Endothelial cell of umbilical vein (primary cell): ENCODE measurements at regions not wholly inside any gene's neighbourhood (a gene's known extent, or its start where the extent isn't known, plus 50 kb on each side); places are given as distances from the start of the nearest gene placed in this dataset.

Source experiments
- BruUV-seq: library from RNA; stranded (reverse); fragments of 400-500 nt; replicated peaks from 2 replicates; lab custom pipeline; 2021; lab: Mats Ljungman, UMichigan
- CTCF ChIA-PET: fragments of 300-600, 350-600 bp; sonication (Branson Sonifier 250); formaldehyde crosslinking; loops from one replicate; lab custom pipeline; 2021; ENCODE audit warnings: antibody characterized with exemption, inconsistent platforms; lab: Charles Lee
- POLR2A ChIA-PET: fragments of 300-600, 350-600 bp; sonication (Branson Sonifier 250); formaldehyde crosslinking; loops from one replicate; lab custom pipeline; 2021; ENCODE audit warnings: antibody characterized with exemption, inconsistent platforms; lab: Charles Lee
- DNase-seq: peaks from one replicate; pipeline ENCODE4 v3.0.0-alpha.2; 2011; ENCODE audit warnings: low read depth, low spot score
- FAIRE-seq: peaks from 2 replicates; lab custom pipeline; 2011; peaks lifted over from hg19 to GRCh38; lab: Jason Lieb, UNC
- H2AFZ ChIP-seq: 2 replicates; pipeline ENCODE4 v1.6.0; 2012; ENCODE audit warnings: low read depth, low read length, control low read depth, inconsistent platforms
- H3K27ac ChIP-seq: 2 replicates; pipeline ENCODE4 v1.5.1; 2011; ENCODE audit warnings: low read depth, mild to moderate bottlenecking, control low read depth, low read length, moderate library complexity; ENCODE audit not compliant: insufficient read depth
- H3K27me3 ChIP-seq, 2 experiments: 2 replicates each; pipeline versions ENCODE4 v1.6.0 to v1.6.1; 2011; ENCODE audit warnings: low read length in 2 of 2, mixed read lengths in 1 of 2; ENCODE audit not compliant: control insufficient read depth in 2 of 2, insufficient read depth in 2 of 2
- H3K36me3 ChIP-seq, 2 experiments: 2 replicates in 1 of 2; 3 replicates in 1 of 2; pipeline ENCODE4 v1.5.1; 2011; ENCODE audit warnings: low read length in 2 of 2, mild to moderate bottlenecking in 1 of 2, moderate library complexity in 1 of 2; ENCODE audit not compliant: control insufficient read depth in 2 of 2, insufficient read depth in 2 of 2; ENCODE audit errors: extremely low read depth in 1 of 2
- H3K4me1 ChIP-seq: 3 replicates; pipeline ENCODE4 v1.5.1; 2011; ENCODE audit warnings: mild to moderate bottlenecking, low read length; ENCODE audit not compliant: control insufficient read depth, insufficient read depth; ENCODE audit errors: extremely low read depth
- H3K4me2 ChIP-seq: 2 replicates; pipeline ENCODE4 v1.6.1; 2011; ENCODE audit warnings: low read length, control low read depth, mixed read lengths; ENCODE audit not compliant: insufficient read depth
- H3K4me3 ChIP-seq, 3 experiments: fragments of 200-600 bp in 1 of 3; sonication (generic), shearing (Covaris generic) in 1 of 3; replicated peaks in 1 of 3; 2 replicates each; pipeline ENCODE4 v1.5.1; 2011 to 2016; ENCODE audit warnings: control low read depth in 3 of 3, low read length in 3 of 3, mild to moderate bottlenecking in 2 of 3, inconsistent platforms in 1 of 3, low read depth in 1 of 3, moderate library complexity in 1 of 3; ENCODE audit not compliant: insufficient read depth in 1 of 3
- H3K79me2 ChIP-seq: 2 replicates; pipeline ENCODE4 v1.6.0; 2012; ENCODE audit warnings: low read length, inconsistent platforms; ENCODE audit not compliant: control insufficient read depth, insufficient read depth
- H3K9ac ChIP-seq: replicated peaks from 2 replicates; pipeline ENCODE3; 2011; ENCODE audit warnings: low read length, control low read depth; ENCODE audit not compliant: insufficient read depth; ENCODE audit errors: extremely low read depth
- H3K9me1 ChIP-seq: replicated peaks from 3 replicates; pipeline ENCODE4 v1.6.0; 2011; ENCODE audit warnings: mild to moderate bottlenecking, low read length; ENCODE audit not compliant: control insufficient read depth, insufficient read depth; ENCODE audit errors: extremely low read depth
- H3K9me3 ChIP-seq: replicated peaks from 2 replicates; pipeline ENCODE4 v1.5.1; 2012; ENCODE audit warnings: low read length, inconsistent platforms; ENCODE audit not compliant: control insufficient read depth, insufficient read depth
- H4K20me1 ChIP-seq: replicated peaks from 2 replicates; pipeline ENCODE3; 2011; ENCODE audit warnings: mild to moderate bottlenecking, low read length; ENCODE audit not compliant: control insufficient read depth, insufficient read depth; ENCODE audit errors: extremely low read depth
- CTCF ChIP-seq, 2 donors: IDR thresholded peaks; 1 replicate in 1 of 2; 2 replicates in 1 of 2; pipeline ENCODE4 v1.5.1; 2011; ENCODE audit warnings: low read length in 2 of 2, mild to moderate bottlenecking in 2 of 2, moderate library complexity in 2 of 2, control low read depth in 1 of 2, inconsistent platforms in 1 of 2, low read depth in 1 of 2; ENCODE audit not compliant: insufficient read depth in 1 of 2; ENCODE audit errors: extremely low read depth in 1 of 2
- EZH2 ChIP-seq: IDR thresholded peaks from 2 replicates; pipeline ENCODE4 v1.6.1; 2012; ENCODE audit warnings: borderline replicate concordance, low read depth, mild to moderate bottlenecking, moderate library complexity, low read length, inconsistent platforms; ENCODE audit not compliant: severe bottlenecking
- FOS ChIP-seq: IDR thresholded peaks from 2 replicates; pipeline ENCODE4 v1.6.1; 2011; ENCODE audit warnings: mild to moderate bottlenecking, low read length, moderate library complexity, borderline replicate concordance; ENCODE audit not compliant: insufficient read depth
- GATA2 ChIP-seq: IDR thresholded peaks from 2 replicates; pipeline ENCODE4 v1.7.0; 2011; ENCODE audit warnings: low read depth, mild to moderate bottlenecking, moderate library complexity, mixed read lengths, low read length; ENCODE audit not compliant: insufficient read length, insufficient read depth
- JUN ChIP-seq: IDR thresholded peaks from 2 replicates; pipeline ENCODE4 v1.6.1; 2011; ENCODE audit warnings: borderline replicate concordance, low read depth; ENCODE audit not compliant: insufficient read length, insufficient read depth
- MAX ChIP-seq: IDR thresholded peaks from 2 replicates; pipeline ENCODE4 v1.6.1; 2011; ENCODE audit not compliant: insufficient read depth, insufficient read length
- MYC ChIP-seq: IDR thresholded peaks from one replicate; pipeline ENCODE4 v1.6.1; 2011; ENCODE audit warnings: mild to moderate bottlenecking, low read depth, low read length
- POLR2A ChIP-seq: IDR thresholded peaks from 2 replicates; pipeline ENCODE4 v1.6.1; 2012; ENCODE audit warnings: low read depth, mild to moderate bottlenecking, control low read depth, low read length
- POLR2AphosphoS5 ChIP-seq: IDR thresholded peaks from 2 replicates; pipeline ENCODE4 v1.6.1; 2012; ENCODE audit warnings: low read depth, mild to moderate bottlenecking, control low read depth, low read length, moderate library complexity; ENCODE audit not compliant: insufficient read depth
- dilution Hi-C: fragments of 300-500 bp; cut with MboI; formaldehyde crosslinking; loops from one replicate; pipeline ENCODE4 v1.15.0; 2019; ENCODE audit warnings: low sequenced_read_pairs; ENCODE audit not compliant: extremely low pct_ligation_motif_present
- intact Hi-C: fragments of 100-400 bp; cut with micrococcal nuclease; formaldehyde crosslinking; loops from one replicate; pipeline ENCODE4 v1.10.0; 2022

- ChIA-PET CTCF (interaction anchor here (1.5 kb wide), 1 partner anchor 23 kb away, joined by 3 read pairs; no protein-coding TSS in a partner anchor), POLR2A (no interaction called here)
- H3K9ac ChIP-seq, result no peak overlapping the region
- H3K4me1 ChIP-seq, result no peaks in the 10 kb centered on the region
- H3K9me1 ChIP-seq, result no peaks in the 10 kb centered on the region
- H2AFZ ChIP-seq, result no peak overlapping the region
- H3K27me3 ChIP-seq, result no peaks in the 10 kb centered on the region
- no peaks in the 10 kb centered on the region for H3K36me3 ChIP-seq
- no peak overlapping the region for H3K4me3 ChIP-seq
- no peak overlapping the region for H3K4me2 ChIP-seq
- DNase-seq (no peak), FAIRE-seq (no peak)
- H3K79me2 ChIP-seq, result no peaks in the 10 kb centered on the region
- no peaks in the 10 kb centered on the region for H3K9me3 ChIP-seq
- no TSS peak for BruUV-seq
- H4K20me1 ChIP-seq, result no peaks in the 10 kb centered on the region
- TF ChIP-seq GATA2 (no peak), MYC (no peak), POLR2A (no peak), FOS (no peak), EZH2 (no peak), JUN (no peak), MAX (no peak), POLR2AphosphoS5 (no peak), CTCF (IDR thresholded peaks at IDR 0.05; ENCODE audit: extremely low read depth in 1 of 2, insufficient read depth in 1 of 2, low read depth in 1 of 2, low read length in 2 of 2) (no peak)
- dilution Hi-C loops (no loop called here), intact Hi-C loops (no loop called here)
- H3K27ac ChIP-seq, result no peak overlapping the region
These were observed 162.8 kb downstream of the ZIC5 start for GRCh38 chr13:99808786-99809185.
